Stimulated activated effector memory CD8-positive, alpha-beta T cell treated with anti-CD3 and anti-CD28 coated beads, Interleukin-12 subunit alpha, Interleukin-12 subunit beta, amount 100 ng/mL, for 72 hours (primary cell): ENCODE measurements at regions not wholly inside any gene's neighbourhood (a gene's known extent, or its start where the extent isn't known, plus 50 kb on each side); places are given as distances from the start of the nearest gene placed in this dataset.
"Not testable (repeated sequence)": the region's sequence is repeated elsewhere in the genome, so short reads cannot be mapped to it uniquely, and the experiment has no call there.

Experiments used
- ATAC-seq: fragments of 150-1000 bp; cut with Tn5 transposase; 2 replicates; pipeline ENCODE4 v1.10.0; 2021
- DNase-seq, 2 donors: peaks; one replicate each; pipeline ENCODE4 v3.0.0; 2021 to 2022; ENCODE audit warnings: low spot score in 2 of 2
- H3K27ac Mint-ChIP-seq: one replicate; pipeline ENCODE4 v1.8.0; 2022; ENCODE audit warnings: mild to moderate bottlenecking, mixed read lengths
- H3K36me3 Mint-ChIP-seq: one replicate; pipeline ENCODE4 v1.8.0; 2022; ENCODE audit warnings: mild to moderate bottlenecking, mixed read lengths
- H3K4me1 Mint-ChIP-seq: one replicate; pipeline ENCODE4 v1.8.0; 2022; ENCODE audit warnings: mixed read lengths
- H3K4me3 Mint-ChIP-seq: one replicate; pipeline ENCODE4 v1.8.0; 2022; ENCODE audit warnings: mild to moderate bottlenecking, mixed read lengths
- H3K9me3 Mint-ChIP-seq: one replicate; pipeline ENCODE4 v1.8.0; 2022; ENCODE audit warnings: mixed read lengths

- Mint-ChIP-seq H3K9me3 (no peaks in the 10 kb centered on the region), H3K27ac (no peak overlapping the region), H3K36me3 (no peaks in the 10 kb centered on the region), H3K4me1 (no peaks in the 10 kb centered on the region), H3K4me3 (no peak overlapping the region)
- ATAC-seq (no peak), DNase-seq (no peak)
Observed at GRCh38 chr1:60916906-60917305, 165.5 kb upstream of the NFIA start.

- H3K27ac Mint-ChIP-seq, result no peak overlapping the region
- H3K36me3 Mint-ChIP-seq, result no peaks in the 10 kb centered on the region
- ATAC-seq (no peak), DNase-seq (no peak)
- H3K4me1 Mint-ChIP-seq, result no peaks in the 10 kb centered on the region
- H3K4me3 Mint-ChIP-seq, result no peak overlapping the region
- H3K9me3 Mint-ChIP-seq, result no peaks in the 10 kb centered on the region
Observed at GRCh38 chr1:60916199-60916598, 166.2 kb upstream of the NFIA start.

DNA sequence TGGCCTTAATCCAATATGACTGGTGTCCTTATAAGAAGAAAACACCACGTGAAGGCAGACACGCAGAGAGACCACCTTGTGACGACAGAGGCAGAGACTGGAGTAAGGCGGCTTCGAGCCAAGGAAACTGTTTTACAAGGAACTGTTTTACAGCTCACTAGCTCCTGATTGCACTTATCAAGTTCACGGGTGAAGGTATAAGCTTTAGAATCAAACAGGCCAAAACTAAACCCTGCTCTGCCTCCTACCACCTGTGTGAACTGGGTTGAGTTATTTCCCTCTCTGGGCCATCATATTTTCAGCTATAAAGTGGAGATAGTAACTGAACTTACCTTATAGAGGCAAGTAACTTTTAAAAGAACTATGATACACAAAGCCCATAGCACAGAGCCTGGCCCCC is 166.9 kb upstream of the NFIA start:
- no peaks in the 10 kb centered on the region for H3K36me3 Mint-ChIP-seq
- no peaks in the 10 kb centered on the region for H3K4me1 Mint-ChIP-seq
- no peaks in the 10 kb centered on the region for H3K9me3 Mint-ChIP-seq
- H3K4me3 Mint-ChIP-seq, result no peak overlapping the region
- ATAC-seq, result no peak
- no peak overlapping the region for H3K27ac Mint-ChIP-seq
- DNase-seq, result no peak

GRCh38 chr1:60914982-60915381 is 167.4 kb upstream of the NFIA start:
- no peaks in the 10 kb centered on the region for H3K4me1 Mint-ChIP-seq

GRCh38 chr1:60913708-60914107 is 168.7 kb upstream of the NFIA start:
- not testable (repeated sequence) for H3K27ac Mint-ChIP-seq

More at GRCh38 chr1:60914982-60915381, 167.4 kb upstream of the NFIA start:
- no peak overlapping the region for H3K4me3 Mint-ChIP-seq
- H3K27ac Mint-ChIP-seq, result no peak overlapping the region
- ATAC-seq (no peak), DNase-seq (no peak)
- H3K9me3 Mint-ChIP-seq, result no peaks in the 10 kb centered on the region
- H3K36me3 Mint-ChIP-seq, result no peaks in the 10 kb centered on the region

GRCh38 chr1:60913039-60913438 is 169.3 kb upstream of the NFIA start:
- no peak overlapping the region for H3K4me3 Mint-ChIP-seq
- ATAC-seq, result no peak
- H3K36me3 Mint-ChIP-seq, result no peaks in the 10 kb centered on the region
- no peak for DNase-seq
- H3K4me1 Mint-ChIP-seq, result no peaks in the 10 kb centered on the region
- no peak overlapping the region for H3K27ac Mint-ChIP-seq
- no peaks in the 10 kb centered on the region for H3K9me3 Mint-ChIP-seq

More at GRCh38 chr1:60913708-60914107, 168.7 kb upstream of the NFIA start:
- not testable (repeated sequence) for ATAC-seq, DNase-seq, H3K9me3 Mint-ChIP-seq, H3K4me3 Mint-ChIP-seq, H3K4me1 Mint-ChIP-seq, H3K36me3 Mint-ChIP-seq

DNA sequence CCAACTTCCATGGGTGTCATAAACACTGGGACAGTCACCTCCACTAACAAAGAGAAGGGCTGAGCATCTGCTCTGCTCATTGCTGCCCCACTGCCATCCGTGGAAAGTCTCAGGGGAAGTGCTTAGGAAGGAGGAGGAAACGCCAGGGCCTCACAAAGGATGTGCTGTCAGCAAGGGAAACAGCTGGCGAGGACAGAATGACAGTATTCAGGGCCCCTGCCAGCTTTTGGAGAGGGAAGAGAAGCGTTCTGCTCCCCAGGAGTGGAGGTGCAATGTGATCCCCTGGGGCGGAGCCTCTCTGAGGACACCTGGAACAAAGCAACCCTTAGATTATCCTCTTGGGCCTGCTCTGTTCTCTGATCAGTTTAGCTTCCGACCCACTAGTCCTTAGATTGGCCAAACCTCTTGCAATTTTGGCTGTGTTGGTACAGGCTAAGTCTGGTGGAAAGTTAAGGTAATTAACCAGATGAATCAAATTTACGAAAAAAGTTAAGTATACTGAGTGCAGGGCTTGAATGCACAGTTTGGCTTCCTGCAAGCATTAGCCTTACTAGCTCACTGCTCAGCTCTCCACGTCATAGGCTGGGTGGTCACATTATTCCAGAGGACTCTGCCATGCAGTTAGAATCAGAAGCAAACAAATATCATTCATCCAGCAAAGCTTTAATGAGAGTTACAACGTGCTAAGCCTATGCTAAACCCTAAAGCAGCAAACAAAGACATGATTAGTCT is 170.2 kb upstream of the NFIA start:
- DNase-seq (no peak), ATAC-seq (no peak)
- H3K4me3 Mint-ChIP-seq, result no peak overlapping the region
- no peaks in the 10 kb centered on the region for H3K4me1 Mint-ChIP-seq
- no peaks in the 10 kb centered on the region for H3K36me3 Mint-ChIP-seq
- H3K27ac Mint-ChIP-seq, result no peak overlapping the region
- H3K9me3 Mint-ChIP-seq, result no peaks in the 10 kb centered on the region

GRCh38 chr1:60908159-60908558 is 174.2 kb upstream of the NFIA start:
- DNase-seq, result no peak
- H3K27ac Mint-ChIP-seq, result no peak overlapping the region

GRCh38 chr1:60906526-60906925 is 175.8 kb upstream of the NFIA start:
- no peaks in the 10 kb centered on the region for H3K9me3 Mint-ChIP-seq
- no peaks in the 10 kb centered on the region for H3K4me1 Mint-ChIP-seq
- no peak overlapping the region for H3K27ac Mint-ChIP-seq
- no peak overlapping the region for H3K4me3 Mint-ChIP-seq
- no peaks in the 10 kb centered on the region for H3K36me3 Mint-ChIP-seq
- no peak for ATAC-seq
- no peak for DNase-seq

More at GRCh38 chr1:60908159-60908558, 174.2 kb upstream of the NFIA start:
- no peak for ATAC-seq
- H3K9me3 Mint-ChIP-seq, result no peaks in the 10 kb centered on the region
- H3K36me3 Mint-ChIP-seq, result no peaks in the 10 kb centered on the region
- no peaks in the 10 kb centered on the region for H3K4me1 Mint-ChIP-seq
- no peak overlapping the region for H3K4me3 Mint-ChIP-seq

- DNase-seq (no peak), ATAC-seq (no peak)
- Mint-ChIP-seq H3K4me1 (no peaks in the 10 kb centered on the region), H3K4me3 (no peak overlapping the region), H3K27ac (no peak overlapping the region), H3K36me3 (no peaks in the 10 kb centered on the region), H3K9me3 (no peaks in the 10 kb centered on the region)
Observed at GRCh38 chr1:60906039-60906438, 176.3 kb upstream of the NFIA start.

- H3K9me3 Mint-ChIP-seq, result no peaks in the 10 kb centered on the region
- no peak overlapping the region for H3K27ac Mint-ChIP-seq
- no peak for DNase-seq
- no peaks in the 10 kb centered on the region for H3K36me3 Mint-ChIP-seq
- H3K4me3 Mint-ChIP-seq, result no peak overlapping the region
- ATAC-seq, result no peak
- no peaks in the 10 kb centered on the region for H3K4me1 Mint-ChIP-seq
Observed at GRCh38 chr1:60904099-60904851, 178.1 kb upstream of the NFIA start.

DNA sequence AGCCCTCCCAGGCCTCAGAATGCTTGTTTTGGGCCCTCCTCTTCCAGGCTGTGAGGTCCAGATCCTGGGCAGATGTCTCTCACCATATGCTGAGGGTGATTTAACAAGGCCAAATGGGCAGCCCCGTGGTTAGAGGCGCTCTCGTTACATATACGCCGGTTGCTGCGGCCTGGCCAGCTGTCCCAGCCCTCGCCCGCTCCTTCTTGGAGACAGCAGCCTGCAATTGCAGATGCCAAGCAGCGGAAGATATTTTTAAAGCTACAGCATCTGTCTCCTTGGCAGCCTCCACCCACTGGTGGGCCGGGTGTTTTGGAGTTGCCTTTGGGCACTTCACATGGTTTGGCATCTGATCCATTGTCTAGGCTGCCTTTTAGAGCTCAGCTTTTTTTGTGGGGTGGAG is 178.8 kb upstream of the NFIA start:
- no peak for DNase-seq
- H3K27ac Mint-ChIP-seq, result no peak overlapping the region
- no peak for ATAC-seq

GRCh38 chr1:60899464-60899863 is 182.9 kb upstream of the NFIA start:
- no peak overlapping the region for H3K4me3 Mint-ChIP-seq
- no peaks in the 10 kb centered on the region for H3K36me3 Mint-ChIP-seq
- ATAC-seq, result no peak
- H3K27ac Mint-ChIP-seq, result no peak overlapping the region
- peaks cover 5% of the 10 kb centered on the region for H3K4me1 Mint-ChIP-seq
- no peak for DNase-seq
- H3K9me3 Mint-ChIP-seq, result no peaks in the 10 kb centered on the region

More for the DNA sequence above, 178.8 kb upstream of the NFIA start:
- Mint-ChIP-seq H3K4me1 (peaks cover under 1% of the 10 kb centered on the region), H3K4me3 (no peak overlapping the region), H3K36me3 (no peaks in the 10 kb centered on the region), H3K9me3 (no peaks in the 10 kb centered on the region)

GRCh38 chr1:60898987-60899386 is 183.4 kb upstream of the NFIA start:
- ATAC-seq, result peak; percentile 96
- H3K27ac Mint-ChIP-seq, result no peak overlapping the region
- H3K36me3 Mint-ChIP-seq, result no peaks in the 10 kb centered on the region
- DNase-seq, result peak in 1 of 2 donors; percentile 60
- no peaks in the 10 kb centered on the region for H3K9me3 Mint-ChIP-seq
- H3K4me1 Mint-ChIP-seq, result peaks cover 5% of the 10 kb centered on the region
- no peak overlapping the region for H3K4me3 Mint-ChIP-seq

DNA sequence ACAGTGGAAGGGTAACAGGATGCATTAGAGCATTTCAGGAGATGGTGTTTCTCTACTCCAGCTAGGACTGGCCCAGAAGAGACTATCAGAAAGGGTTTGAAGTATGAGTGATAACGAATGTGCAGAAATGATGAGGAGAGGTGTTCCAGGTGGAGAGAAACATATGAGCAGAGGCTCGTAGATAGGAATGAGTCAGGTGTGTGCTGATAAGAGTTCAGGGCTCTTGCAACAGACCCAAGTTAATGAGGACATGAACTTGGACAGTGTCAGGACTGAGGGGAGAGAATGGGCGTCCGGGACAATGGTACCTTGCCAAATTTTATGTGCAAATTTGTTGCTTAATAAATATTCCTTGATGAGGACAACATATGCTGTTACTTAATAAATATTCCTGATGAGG is 183.9 kb upstream of the NFIA start:
- no peak overlapping the region for H3K4me3 Mint-ChIP-seq
- no peak for DNase-seq
- H3K36me3 Mint-ChIP-seq, result no peaks in the 10 kb centered on the region
- peaks cover 5% of the 10 kb centered on the region for H3K4me1 Mint-ChIP-seq
- peak; percentile 66 for ATAC-seq
- no peaks in the 10 kb centered on the region for H3K9me3 Mint-ChIP-seq
- H3K27ac Mint-ChIP-seq, result no peak overlapping the region
